ENCODE measurements at regions not wholly inside any gene's neighbourhood (a gene's known extent, or its start where the extent isn't known, plus 50 kb on each side); places are given as distances from the start of the nearest gene placed in this dataset.

DNA sequence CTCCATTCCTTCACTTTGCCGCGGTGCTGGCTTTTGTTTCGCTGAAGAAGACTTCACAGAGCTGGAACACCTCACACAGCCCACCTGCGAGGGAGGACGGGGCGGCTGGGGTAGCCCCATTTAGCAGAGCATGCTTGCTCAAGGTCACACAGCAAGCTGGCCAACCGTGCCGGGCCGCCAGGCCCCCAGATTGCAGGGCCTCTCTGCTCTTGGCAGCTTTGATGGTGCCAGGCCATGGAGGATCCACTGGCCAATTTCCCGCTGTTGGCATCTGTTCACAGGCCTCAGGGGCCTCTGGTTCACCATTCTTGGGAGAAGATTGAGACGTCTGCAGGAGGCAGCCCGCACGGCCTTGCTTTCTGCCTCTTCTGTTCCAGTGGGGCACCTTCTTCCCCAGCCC is 77.9 kb upstream of the LINGO1 start:
- H3K27ac ChIP-seq (ENCODE audit: low read length): no peak overlapping the region
- no peak overlapping the region for H3K9ac ChIP-seq (ENCODE audit: low read length)
- no peak overlapping the region for H3K4me2 ChIP-seq (ENCODE audit: low read length)
- no peaks in the 10 kb centered on the region for H3K79me2 ChIP-seq (replicated peaks; ENCODE audit: insufficient read depth, low read length)
- H3K9me3 ChIP-seq (ENCODE audit: low read length): no peaks in the 10 kb centered on the region
- no peaks in the 10 kb centered on the region for H4K20me1 ChIP-seq (ENCODE audit: insufficient read depth)
- H3F3A ChIP-seq (ENCODE audit: insufficient read depth, low read length, poor library complexity, severe bottlenecking): no peaks in the 10 kb centered on the region
- no peaks in the 10 kb centered on the region for H3K36me3 ChIP-seq (ENCODE audit: insufficient read depth, low read length)
- no peak overlapping the region for H2AFZ ChIP-seq (ENCODE audit: low read depth, low read length)
- H3K9me2 ChIP-seq (ENCODE audit: insufficient read depth, low read length): no peaks in the 10 kb centered on the region
- H3K27me3 ChIP-seq (ENCODE audit: insufficient read depth, low read depth, low read length): no peaks in the 10 kb centered on the region
- H3K4me3 ChIP-seq (ENCODE audit: low read length): no peak overlapping the region
- no peak for TF ChIP-seq TAF1 (IDR thresholded peaks at IDR 0.05; ENCODE audit: low read depth)
- no peak for TF ChIP-seq EZH2 (IDR thresholded peaks at IDR 0.05; ENCODE audit: borderline replicate concordance, insufficient read depth, low read length, poor library complexity, severe bottlenecking)
- TF ChIP-seq POLR2AphosphoS5 (IDR thresholded peaks at IDR 0.05): no peak
- no peak for TF ChIP-seq SMC3 (conservative IDR thresholded peaks at IDR 0.05; ENCODE audit: poor library complexity)
- no peak for TF ChIP-seq RAD21 (conservative IDR thresholded peaks at IDR 0.05)
- TF ChIP-seq, protein P1, sequence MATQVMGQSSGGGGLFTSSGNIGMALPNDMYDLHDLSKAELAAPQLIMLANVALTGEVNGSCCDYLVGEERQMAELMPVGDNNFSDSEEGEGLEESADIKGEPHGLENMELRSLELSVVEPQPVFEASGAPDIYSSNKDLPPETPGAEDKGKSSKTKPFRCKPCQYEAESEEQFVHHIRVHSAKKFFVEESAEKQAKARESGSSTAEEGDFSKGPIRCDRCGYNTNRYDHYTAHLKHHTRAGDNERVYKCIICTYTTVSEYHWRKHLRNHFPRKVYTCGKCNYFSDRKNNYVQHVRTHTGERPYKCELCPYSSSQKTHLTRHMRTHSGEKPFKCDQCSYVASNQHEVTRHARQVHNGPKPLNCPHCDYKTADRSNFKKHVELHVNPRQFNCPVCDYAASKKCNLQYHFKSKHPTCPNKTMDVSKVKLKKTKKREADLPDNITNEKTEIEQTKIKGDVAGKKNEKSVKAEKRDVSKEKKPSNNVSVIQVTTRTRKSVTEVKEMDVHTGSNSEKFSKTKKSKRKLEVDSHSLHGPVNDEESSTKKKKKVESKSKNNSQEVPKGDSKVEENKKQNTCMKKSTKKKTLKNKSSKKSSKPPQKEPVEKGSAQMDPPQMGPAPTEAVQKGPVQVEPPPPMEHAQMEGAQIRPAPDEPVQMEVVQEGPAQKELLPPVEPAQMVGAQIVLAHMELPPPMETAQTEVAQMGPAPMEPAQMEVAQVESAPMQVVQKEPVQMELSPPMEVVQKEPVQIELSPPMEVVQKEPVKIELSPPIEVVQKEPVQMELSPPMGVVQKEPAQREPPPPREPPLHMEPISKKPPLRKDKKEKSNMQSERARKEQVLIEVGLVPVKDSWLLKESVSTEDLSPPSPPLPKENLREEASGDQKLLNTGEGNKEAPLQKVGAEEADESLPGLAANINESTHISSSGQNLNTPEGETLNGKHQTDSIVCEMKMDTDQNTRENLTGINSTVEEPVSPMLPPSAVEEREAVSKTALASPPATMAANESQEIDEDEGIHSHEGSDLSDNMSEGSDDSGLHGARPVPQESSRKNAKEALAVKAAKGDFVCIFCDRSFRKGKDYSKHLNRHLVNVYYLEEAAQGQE (IDR thresholded peaks at IDR 0.05; ENCODE audit: borderline replicate concordance): no peak
- TF ChIP-seq MXI1 (conservative IDR thresholded peaks at IDR 0.05; ENCODE audit: poor library complexity, severe bottlenecking): no peak
- no peak for TF ChIP-seq EP300 (conservative IDR thresholded peaks at IDR 0.05; ENCODE audit: poor library complexity, severe bottlenecking)

DNA sequence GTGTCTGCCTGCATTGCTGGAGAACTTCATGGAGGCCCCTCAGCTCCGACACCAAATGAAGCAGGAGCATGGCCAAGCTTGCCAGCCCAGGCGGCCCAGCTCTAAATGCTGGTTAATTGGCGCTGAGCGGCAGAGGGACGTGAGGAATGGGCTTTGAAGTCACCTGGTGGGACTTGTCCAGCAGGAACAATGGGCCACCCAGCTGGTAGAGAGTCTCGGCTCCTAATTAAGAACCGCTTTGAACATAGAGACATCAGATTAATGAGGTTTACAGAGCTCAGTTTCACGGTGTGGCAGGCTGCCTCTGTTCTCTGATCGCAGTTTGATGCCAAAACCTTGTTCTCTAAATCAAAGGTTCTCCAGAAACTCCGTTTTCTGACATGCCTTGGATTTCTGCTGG is 77.5 kb upstream of the LINGO1 start:
- no peaks in the 10 kb centered on the region for H3K9me2 ChIP-seq (ENCODE audit: insufficient read depth, low read length)
- H3K27ac ChIP-seq (ENCODE audit: low read length): no peak overlapping the region

More for the DNA sequence above, 77.5 kb upstream of the LINGO1 start:
- no peaks in the 10 kb centered on the region for H3K79me2 ChIP-seq (replicated peaks; ENCODE audit: insufficient read depth, low read length)
- no peak overlapping the region for H3K4me3 ChIP-seq (ENCODE audit: low read length)
- H3K9me3 ChIP-seq (ENCODE audit: low read length): no peaks in the 10 kb centered on the region
- no peaks in the 10 kb centered on the region for H3K36me3 ChIP-seq (ENCODE audit: insufficient read depth, low read length)
- no peaks in the 10 kb centered on the region for H4K20me1 ChIP-seq (ENCODE audit: insufficient read depth)
- no peak overlapping the region for H2AFZ ChIP-seq (ENCODE audit: low read depth, low read length)
- no peak for TF ChIP-seq RAD21 (conservative IDR thresholded peaks at IDR 0.05)
- no peak for TF ChIP-seq EP300 (conservative IDR thresholded peaks at IDR 0.05; ENCODE audit: poor library complexity, severe bottlenecking)
- no peak for TF ChIP-seq POLR2AphosphoS5 (IDR thresholded peaks at IDR 0.05)
- TF ChIP-seq, protein P1 (IDR thresholded peaks at IDR 0.05; ENCODE audit: borderline replicate concordance): no peak
- H3F3A ChIP-seq (ENCODE audit: insufficient read depth, low read length, poor library complexity, severe bottlenecking): no peaks in the 10 kb centered on the region
- no peak overlapping the region for H3K4me2 ChIP-seq (ENCODE audit: low read length)
- no peak overlapping the region for H3K9ac ChIP-seq (ENCODE audit: low read length)
- H3K27me3 ChIP-seq (ENCODE audit: insufficient read depth, low read depth, low read length): no peaks in the 10 kb centered on the region

All from neural cell (in vitro differentiated cells).